ENCODE measurements at regions not wholly inside any gene's neighbourhood (a gene's known extent, or its start where the extent isn't known, plus 50 kb on each side); places are given as distances from the start of the nearest gene placed in this dataset.

DNA sequence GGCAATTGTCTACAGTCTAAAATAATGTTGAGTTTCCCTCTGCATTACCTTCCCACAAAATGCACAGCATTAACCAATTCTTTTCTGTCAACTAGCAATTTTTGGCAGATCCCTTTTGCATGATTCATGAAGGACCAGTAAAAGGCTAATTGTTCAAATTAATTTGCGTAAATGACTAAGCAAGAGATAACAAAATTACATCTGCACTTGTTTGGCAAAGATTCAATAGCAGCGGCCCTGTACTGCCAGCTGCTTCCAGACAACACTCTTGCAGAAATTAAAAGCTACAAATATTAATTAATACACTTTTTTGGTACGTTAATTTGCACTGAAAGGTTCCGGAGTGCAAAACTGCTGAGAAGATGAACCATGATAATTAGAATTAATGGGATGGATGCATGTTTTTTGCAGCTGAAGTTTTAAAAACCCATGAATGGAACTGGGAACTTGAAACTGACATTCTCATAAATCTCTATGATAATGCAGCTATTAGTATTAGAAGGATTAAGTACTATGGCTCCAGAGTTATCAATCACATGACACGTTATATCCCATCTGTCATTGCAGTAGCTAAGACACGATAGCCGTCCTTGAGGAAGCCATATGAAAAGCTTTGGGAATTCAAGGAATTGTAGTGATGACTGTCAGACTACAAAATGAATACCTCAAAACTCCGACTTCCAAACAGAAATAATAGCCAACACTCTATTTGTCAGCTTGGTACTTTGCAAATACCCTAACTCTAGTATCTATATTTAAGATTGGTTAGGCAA is 1268.3 kb upstream of the ACVR2A start:
- H3K27ac Mint-ChIP-seq: peak overlapping the region; percentile 63
- H3K4me3 ChIP-seq: no peak overlapping the region
- no peak for DNase-seq (ENCODE audit: low spot score)

DNA sequence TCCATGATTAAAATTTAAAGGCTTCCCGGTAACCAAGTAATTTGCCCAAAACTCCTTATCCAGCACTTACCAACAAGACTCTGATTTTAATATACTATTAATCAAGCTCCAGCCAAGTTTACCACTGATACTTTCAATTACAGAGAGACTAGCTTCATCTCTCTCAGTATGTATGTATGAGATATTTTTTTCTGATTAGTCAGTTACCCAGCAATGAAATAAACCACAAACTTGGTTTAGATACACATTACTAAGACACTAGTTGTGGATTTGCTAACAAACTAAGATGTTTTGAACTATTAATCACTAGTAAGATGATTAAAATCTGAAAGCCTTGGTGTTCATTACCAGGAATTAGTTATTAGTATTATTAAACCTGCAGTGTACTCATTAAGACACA is 1272.2 kb upstream of the ACVR2A start:
- H3K79me2 ChIP-seq (replicated peaks; ENCODE audit: insufficient read depth): no peaks in the 10 kb centered on the region
- Mint-ChIP-seq H3K27me3 (ENCODE audit: insufficient read depth, low read depth, poor library complexity) (no peaks in the 10 kb centered on the region), H3K4me3 (no peak overlapping the region), H3K9me3 (no peaks in the 10 kb centered on the region), H3K4me1 (peaks cover 14% of the 10 kb centered on the region; the same call in 2 of the 3 replicates), H3K27ac (peak overlapping the region; percentile 96), H3K36me3 (ENCODE audit: low read depth) (no peaks in the 10 kb centered on the region)
- peaks cover 21% of the 10 kb centered on the region for H3K4me1 ChIP-seq (ENCODE audit: insufficient read depth)
- H3K27me3 ChIP-seq (ENCODE audit: insufficient read depth): no peaks in the 10 kb centered on the region
- DNase-seq (ENCODE audit: low spot score) (no peak), ATAC-seq (no peak)
- no peak overlapping the region for H3K4me3 ChIP-seq
- H3K4me2 ChIP-seq: peak overlapping the region; percentile 9; the same call in 1 of the 2 replicates
- H3K27ac ChIP-seq (ENCODE audit: low read depth): peak overlapping the region; percentile 28; the same call in 1 of the 2 replicates
- H3K36me3 ChIP-seq (ENCODE audit: insufficient read depth): no peaks in the 10 kb centered on the region
- no peaks in the 10 kb centered on the region for H4K20me1 ChIP-seq (replicated peaks; ENCODE audit: insufficient read depth)
- H3K9me2 ChIP-seq (ENCODE audit: insufficient read depth): no peaks in the 10 kb centered on the region
- H2AFZ ChIP-seq: peak overlapping the region; percentile 2; the same call in 1 of the 2 replicates
- no peaks in the 10 kb centered on the region for H3F3A ChIP-seq (replicated peaks; ENCODE audit: low read depth)
- TF ChIP-seq EZH2 (IDR thresholded peaks at IDR 0.05; ENCODE audit: low read depth, unreplicated experiment) (no peak), EZH2phosphoT487 (IDR thresholded peaks at IDR 0.05; ENCODE audit: unreplicated experiment) (no peak), JUNB (IDR thresholded peaks at IDR 0.05; ENCODE audit: unreplicated experiment) (no peak), ZNF331 (CRISPR knock-in tag; IDR thresholded peaks at IDR 0.05; ENCODE audit: low read depth) (no peak), POLR2AphosphoS5 (IDR thresholded peaks at IDR 0.05; ENCODE audit: low read depth) (no peak), NANOG (IDR thresholded peaks at IDR 0.05; ENCODE audit: borderline replicate concordance) (no peak)
- TF ChIP-seq, protein P1, sequence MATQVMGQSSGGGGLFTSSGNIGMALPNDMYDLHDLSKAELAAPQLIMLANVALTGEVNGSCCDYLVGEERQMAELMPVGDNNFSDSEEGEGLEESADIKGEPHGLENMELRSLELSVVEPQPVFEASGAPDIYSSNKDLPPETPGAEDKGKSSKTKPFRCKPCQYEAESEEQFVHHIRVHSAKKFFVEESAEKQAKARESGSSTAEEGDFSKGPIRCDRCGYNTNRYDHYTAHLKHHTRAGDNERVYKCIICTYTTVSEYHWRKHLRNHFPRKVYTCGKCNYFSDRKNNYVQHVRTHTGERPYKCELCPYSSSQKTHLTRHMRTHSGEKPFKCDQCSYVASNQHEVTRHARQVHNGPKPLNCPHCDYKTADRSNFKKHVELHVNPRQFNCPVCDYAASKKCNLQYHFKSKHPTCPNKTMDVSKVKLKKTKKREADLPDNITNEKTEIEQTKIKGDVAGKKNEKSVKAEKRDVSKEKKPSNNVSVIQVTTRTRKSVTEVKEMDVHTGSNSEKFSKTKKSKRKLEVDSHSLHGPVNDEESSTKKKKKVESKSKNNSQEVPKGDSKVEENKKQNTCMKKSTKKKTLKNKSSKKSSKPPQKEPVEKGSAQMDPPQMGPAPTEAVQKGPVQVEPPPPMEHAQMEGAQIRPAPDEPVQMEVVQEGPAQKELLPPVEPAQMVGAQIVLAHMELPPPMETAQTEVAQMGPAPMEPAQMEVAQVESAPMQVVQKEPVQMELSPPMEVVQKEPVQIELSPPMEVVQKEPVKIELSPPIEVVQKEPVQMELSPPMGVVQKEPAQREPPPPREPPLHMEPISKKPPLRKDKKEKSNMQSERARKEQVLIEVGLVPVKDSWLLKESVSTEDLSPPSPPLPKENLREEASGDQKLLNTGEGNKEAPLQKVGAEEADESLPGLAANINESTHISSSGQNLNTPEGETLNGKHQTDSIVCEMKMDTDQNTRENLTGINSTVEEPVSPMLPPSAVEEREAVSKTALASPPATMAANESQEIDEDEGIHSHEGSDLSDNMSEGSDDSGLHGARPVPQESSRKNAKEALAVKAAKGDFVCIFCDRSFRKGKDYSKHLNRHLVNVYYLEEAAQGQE (IDR thresholded peaks at IDR 0.05; ENCODE audit: unreplicated experiment): no peak
- TF ChIP-seq, protein P2, sequence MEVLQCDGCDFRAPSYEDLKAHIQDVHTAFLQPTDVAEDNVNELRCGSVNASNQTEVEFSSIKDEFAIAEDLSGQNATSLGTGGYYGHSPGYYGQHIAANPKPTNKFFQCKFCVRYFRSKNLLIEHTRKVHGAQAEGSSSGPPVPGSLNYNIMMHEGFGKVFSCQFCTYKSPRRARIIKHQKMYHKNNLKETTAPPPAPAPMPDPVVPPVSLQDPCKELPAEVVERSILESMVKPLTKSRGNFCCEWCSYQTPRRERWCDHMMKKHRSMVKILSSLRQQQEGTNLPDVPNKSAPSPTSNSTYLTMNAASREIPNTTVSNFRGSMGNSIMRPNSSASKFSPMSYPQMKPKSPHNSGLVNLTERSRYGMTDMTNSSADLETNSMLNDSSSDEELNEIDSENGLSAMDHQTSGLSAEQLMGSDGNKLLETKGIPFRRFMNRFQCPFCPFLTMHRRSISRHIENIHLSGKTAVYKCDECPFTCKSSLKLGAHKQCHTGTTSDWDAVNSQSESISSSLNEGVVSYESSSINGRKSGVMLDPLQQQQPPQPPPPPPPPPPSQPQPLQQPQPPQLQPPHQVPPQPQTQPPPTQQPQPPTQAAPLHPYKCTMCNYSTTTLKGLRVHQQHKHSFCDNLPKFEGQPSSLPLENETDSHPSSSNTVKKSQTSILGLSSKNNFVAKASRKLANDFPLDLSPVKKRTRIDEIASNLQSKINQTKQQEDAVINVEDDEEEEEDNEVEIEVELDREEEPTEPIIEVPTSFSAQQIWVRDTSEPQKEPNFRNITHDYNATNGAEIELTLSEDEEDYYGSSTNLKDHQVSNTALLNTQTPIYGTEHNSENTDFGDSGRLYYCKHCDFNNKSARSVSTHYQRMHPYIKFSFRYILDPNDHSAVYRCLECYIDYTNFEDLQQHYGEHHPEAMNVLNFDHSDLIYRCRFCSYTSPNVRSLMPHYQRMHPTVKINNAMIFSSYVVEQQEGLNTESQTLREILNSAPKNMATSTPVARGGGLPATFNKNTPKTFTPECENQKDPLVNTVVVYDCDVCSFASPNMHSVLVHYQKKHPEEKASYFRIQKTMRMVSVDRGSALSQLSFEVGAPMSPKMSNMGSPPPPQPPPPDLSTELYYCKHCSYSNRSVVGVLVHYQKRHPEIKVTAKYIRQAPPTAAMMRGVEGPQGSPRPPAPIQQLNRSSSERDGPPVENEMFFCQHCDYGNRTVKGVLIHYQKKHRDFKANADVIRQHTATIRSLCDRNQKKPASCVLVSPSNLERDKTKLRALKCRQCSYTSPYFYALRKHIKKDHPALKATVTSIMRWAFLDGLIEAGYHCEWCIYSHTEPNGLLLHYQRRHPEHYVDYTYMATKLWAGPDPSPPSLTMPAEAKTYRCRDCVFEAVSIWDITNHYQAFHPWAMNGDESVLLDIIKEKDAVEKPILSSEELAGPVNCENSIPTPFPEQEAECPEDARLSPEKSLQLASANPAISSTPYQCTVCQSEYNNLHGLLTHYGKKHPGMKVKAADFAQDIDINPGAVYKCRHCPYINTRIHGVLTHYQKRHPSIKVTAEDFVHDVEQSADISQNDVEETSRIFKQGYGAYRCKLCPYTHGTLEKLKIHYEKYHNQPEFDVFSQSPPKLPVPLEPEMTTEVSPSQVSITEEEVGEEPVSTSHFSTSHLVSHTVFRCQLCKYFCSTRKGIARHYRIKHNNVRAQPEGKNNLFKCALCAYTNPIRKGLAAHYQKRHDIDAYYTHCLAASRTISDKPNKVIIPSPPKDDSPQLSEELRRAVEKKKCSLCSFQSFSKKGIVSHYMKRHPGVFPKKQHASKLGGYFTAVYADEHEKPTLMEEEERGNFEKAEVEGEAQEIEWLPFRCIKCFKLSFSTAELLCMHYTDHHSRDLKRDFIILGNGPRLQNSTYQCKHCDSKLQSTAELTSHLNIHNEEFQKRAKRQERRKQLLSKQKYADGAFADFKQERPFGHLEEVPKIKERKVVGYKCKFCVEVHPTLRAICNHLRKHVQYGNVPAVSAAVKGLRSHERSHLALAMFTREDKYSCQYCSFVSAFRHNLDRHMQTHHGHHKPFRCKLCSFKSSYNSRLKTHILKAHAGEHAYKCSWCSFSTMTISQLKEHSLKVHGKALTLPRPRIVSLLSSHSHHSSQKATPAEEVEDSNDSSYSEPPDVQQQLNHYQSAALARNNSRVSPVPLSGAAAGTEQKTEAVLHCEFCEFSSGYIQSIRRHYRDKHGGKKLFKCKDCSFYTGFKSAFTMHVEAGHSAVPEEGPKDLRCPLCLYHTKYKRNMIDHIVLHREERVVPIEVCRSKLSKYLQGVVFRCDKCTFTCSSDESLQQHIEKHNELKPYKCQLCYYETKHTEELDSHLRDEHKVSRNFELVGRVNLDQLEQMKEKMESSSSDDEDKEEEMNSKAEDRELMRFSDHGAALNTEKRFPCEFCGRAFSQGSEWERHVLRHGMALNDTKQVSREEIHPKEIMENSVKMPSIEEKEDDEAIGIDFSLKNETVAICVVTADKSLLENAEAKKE (CRISPR knock-in tag; IDR thresholded peaks at IDR 0.05): no peak
- TF ChIP-seq, protein P3, sequence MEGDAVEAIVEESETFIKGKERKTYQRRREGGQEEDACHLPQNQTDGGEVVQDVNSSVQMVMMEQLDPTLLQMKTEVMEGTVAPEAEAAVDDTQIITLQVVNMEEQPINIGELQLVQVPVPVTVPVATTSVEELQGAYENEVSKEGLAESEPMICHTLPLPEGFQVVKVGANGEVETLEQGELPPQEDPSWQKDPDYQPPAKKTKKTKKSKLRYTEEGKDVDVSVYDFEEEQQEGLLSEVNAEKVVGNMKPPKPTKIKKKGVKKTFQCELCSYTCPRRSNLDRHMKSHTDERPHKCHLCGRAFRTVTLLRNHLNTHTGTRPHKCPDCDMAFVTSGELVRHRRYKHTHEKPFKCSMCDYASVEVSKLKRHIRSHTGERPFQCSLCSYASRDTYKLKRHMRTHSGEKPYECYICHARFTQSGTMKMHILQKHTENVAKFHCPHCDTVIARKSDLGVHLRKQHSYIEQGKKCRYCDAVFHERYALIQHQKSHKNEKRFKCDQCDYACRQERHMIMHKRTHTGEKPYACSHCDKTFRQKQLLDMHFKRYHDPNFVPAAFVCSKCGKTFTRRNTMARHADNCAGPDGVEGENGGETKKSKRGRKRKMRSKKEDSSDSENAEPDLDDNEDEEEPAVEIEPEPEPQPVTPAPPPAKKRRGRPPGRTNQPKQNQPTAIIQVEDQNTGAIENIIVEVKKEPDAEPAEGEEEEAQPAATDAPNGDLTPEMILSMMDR (conservative IDR thresholded peaks at IDR 0.05; ENCODE audit: low read depth in 2 of 2): no peak

More for the DNA sequence above, 1268.3 kb upstream of the ACVR2A start:
- Histone ChIP-seq H3K27me3 (ENCODE audit: insufficient read depth) (no peaks in the 10 kb centered on the region), H4K20me1 (replicated peaks; ENCODE audit: insufficient read depth) (no peaks in the 10 kb centered on the region), H3K4me2 (no peak overlapping the region), H3K36me3 (ENCODE audit: insufficient read depth) (no peaks in the 10 kb centered on the region), H3K4me1 (ENCODE audit: insufficient read depth) (peaks cover 23% of the 10 kb centered on the region), H2AFZ (no peak overlapping the region), H3K9me2 (ENCODE audit: insufficient read depth) (no peaks in the 10 kb centered on the region), H3K79me2 (replicated peaks; ENCODE audit: insufficient read depth) (no peaks in the 10 kb centered on the region), H3F3A (replicated peaks; ENCODE audit: low read depth) (no peaks in the 10 kb centered on the region), H3K27ac (ENCODE audit: low read depth) (no peak overlapping the region)
- TF ChIP-seq EZH2 (IDR thresholded peaks at IDR 0.05; ENCODE audit: low read depth, unreplicated experiment): no peak
- Mint-ChIP-seq H3K4me3 (no peak overlapping the region), H3K4me1 (peaks cover 16% of the 10 kb centered on the region; the same call in 2 of the 3 replicates), H3K36me3 (ENCODE audit: low read depth) (no peaks in the 10 kb centered on the region), H3K27me3 (ENCODE audit: insufficient read depth, low read depth, poor library complexity) (no peaks in the 10 kb centered on the region), H3K9me3 (no peaks in the 10 kb centered on the region)
- no peak for ATAC-seq

Data from GM23338 (cell line).